Subcutaneous abdominal adipose tissue (tissue), 5 donors: ENCODE measurements at regions not wholly inside any gene's neighbourhood (a gene's known extent, or its start where the extent isn't known, plus 50 kb on each side); places are given as distances from the start of the nearest gene placed in this dataset.

Experiments used
- H3K27ac ChIP-seq: one replicate; pipeline ENCODE4 v1.7.0; 2013; ENCODE audit warnings: low read depth, mild to moderate bottlenecking, inconsistent platforms, low read length, moderate library complexity
- H3K27me3 ChIP-seq, 5 donors: one replicate each; pipeline ENCODE4 v1.7.0; 2013; ENCODE audit warnings: low read length in 5 of 5, inconsistent platforms in 1 of 5; ENCODE audit not compliant: control insufficient read depth in 5 of 5, insufficient read depth in 4 of 5
- H3K36me3 ChIP-seq, 5 donors: one replicate each; pipeline ENCODE4 v1.7.0; 2013; ENCODE audit warnings: low read length in 5 of 5; ENCODE audit not compliant: control insufficient read depth in 5 of 5, insufficient read depth in 5 of 5
- H3K4me1 ChIP-seq, 5 donors: one replicate each; pipeline ENCODE4 v1.7.0; 2013; ENCODE audit warnings: low read length in 5 of 5, mild to moderate bottlenecking in 3 of 5, moderate library complexity in 1 of 5; ENCODE audit not compliant: control insufficient read depth in 5 of 5, insufficient read depth in 5 of 5
- H3K4me3 ChIP-seq, 5 donors: one replicate each; pipeline ENCODE4 v1.7.0; 2013; ENCODE audit warnings: low read length in 5 of 5, low read depth in 1 of 5
- H3K9ac ChIP-seq, 5 donors: one replicate each; pipeline ENCODE4 v1.7.0; 2013; ENCODE audit warnings: low read length in 5 of 5, mild to moderate bottlenecking in 4 of 5, moderate library complexity in 3 of 5
- H3K9me3 ChIP-seq, 5 donors: one replicate each; pipeline ENCODE4 v1.7.0; 2013; ENCODE audit warnings: low read length in 5 of 5; ENCODE audit not compliant: control insufficient read depth in 5 of 5
- donor health status: healthy.
- donor health status: healthy.
- donor health status: healthy.
- donor health status: healthy.
- donor health status: healthy.

GRCh38 chr21:39105836-39106235 is 77.4 kb downstream of the PSMG1 start:
- Histone ChIP-seq H3K4me1 (peaks cover 0 to 7% (median 3%) of the 10 kb centered on the region in 5 donors), H3K27ac (no peak overlapping the region), H3K36me3 (no peaks in the 10 kb centered on the region), H3K27me3 (peaks cover 0 to 4% (median 0%) of the 10 kb centered on the region in 5 donors), H3K9ac (no peak overlapping the region), H3K4me3 (no peak overlapping the region), H3K9me3 (no peaks in the 10 kb centered on the region)

GRCh38 chr21:39105341-39105765 is 77.9 kb downstream of the PSMG1 start:
- Histone ChIP-seq H3K27ac (no peak overlapping the region), H3K4me3 (no peak overlapping the region), H3K9ac (no peak overlapping the region), H3K9me3 (no peaks in the 10 kb centered on the region), H3K27me3 (peaks cover 0 to 4% (median 0%) of the 10 kb centered on the region in 5 donors), H3K4me1 (peaks cover 0 to 7% (median 3%) of the 10 kb centered on the region in 5 donors), H3K36me3 (no peaks in the 10 kb centered on the region)

- no peaks in the 10 kb centered on the region for H3K36me3 ChIP-seq
- H3K4me3 ChIP-seq = no peak overlapping the region
- H3K27me3 ChIP-seq = peaks cover 0 to 4% (median 0%) of the 10 kb centered on the region in 5 donors
- H3K27ac ChIP-seq = no peak overlapping the region
- H3K9ac ChIP-seq = no peak overlapping the region
- no peaks in the 10 kb centered on the region for H3K9me3 ChIP-seq
- H3K4me1 ChIP-seq = peaks cover 0 to 7% (median 3%) of the 10 kb centered on the region in 5 donors
These were observed 78.3 kb downstream of the PSMG1 start for GRCh38 chr21:39104911-39105310.

- no peaks in the 10 kb centered on the region for H3K9me3 ChIP-seq
These were observed 79.6 kb downstream of the PSMG1 start for GRCh38 chr21:39103689-39104088.

GRCh38 chr21:39099859-39100258 is 83.4 kb downstream of the PSMG1 start:
- no peak overlapping the region for H3K4me3 ChIP-seq
- no peak overlapping the region for H3K27ac ChIP-seq
- H3K9me3 ChIP-seq = no peaks in the 10 kb centered on the region
- peaks cover 8 to 42% (median 25%) of the 10 kb centered on the region in 5 donors for H3K4me1 ChIP-seq
- no peak overlapping the region for H3K9ac ChIP-seq
- no peaks in the 10 kb centered on the region for H3K27me3 ChIP-seq
- H3K36me3 ChIP-seq = no peaks in the 10 kb centered on the region

More at GRCh38 chr21:39103689-39104088, 79.6 kb downstream of the PSMG1 start:
- Histone ChIP-seq H3K27me3 (no peaks in the 10 kb centered on the region), H3K4me1 (peaks cover 0 to 9% (median 3%) of the 10 kb centered on the region in 5 donors), H3K4me3 (no peak overlapping the region), H3K9ac (no peak overlapping the region), H3K36me3 (no peaks in the 10 kb centered on the region), H3K27ac (no peak overlapping the region)

- no peaks in the 10 kb centered on the region for H3K27me3 ChIP-seq
- H3K27ac ChIP-seq = no peak overlapping the region
- no peaks in the 10 kb centered on the region for H3K9me3 ChIP-seq
- no peaks in the 10 kb centered on the region for H3K36me3 ChIP-seq
- H3K9ac ChIP-seq = no peak overlapping the region
- peaks cover 10 to 47% (median 28%) of the 10 kb centered on the region in 5 donors for H3K4me1 ChIP-seq
- no peak overlapping the region for H3K4me3 ChIP-seq
These were observed 84.5 kb downstream of the PSMG1 start for GRCh38 chr21:39098696-39099200.

- Histone ChIP-seq H3K9me3 (no peaks in the 10 kb centered on the region), H3K4me1 (peaks cover 10 to 54% (median 34%) of the 10 kb centered on the region in 5 donors), H3K36me3 (no peaks in the 10 kb centered on the region), H3K4me3 (no peak overlapping the region), H3K27ac (no peak overlapping the region), H3K27me3 (no peaks in the 10 kb centered on the region), H3K9ac (no peak overlapping the region)
These were observed 85.3 kb downstream of the PSMG1 start for GRCh38 chr21:39097981-39098380.

- Histone ChIP-seq H3K27me3 (no peaks in the 10 kb centered on the region), H3K4me3 (no peak overlapping the region), H3K9me3 (no peaks in the 10 kb centered on the region), H3K9ac (no peak overlapping the region), H3K4me1 (peaks cover 10 to 54% (median 34%) of the 10 kb centered on the region in 5 donors), H3K27ac (no peak overlapping the region), H3K36me3 (no peaks in the 10 kb centered on the region)
These were observed 85.9 kb downstream of the PSMG1 start for GRCh38 chr21:39097335-39097861.

GRCh38 chr21:39096754-39097153 is 86.5 kb downstream of the PSMG1 start:
- no peaks in the 10 kb centered on the region for H3K9me3 ChIP-seq
- H3K27me3 ChIP-seq = no peaks in the 10 kb centered on the region
- peaks cover 10 to 54% (median 34%) of the 10 kb centered on the region in 5 donors for H3K4me1 ChIP-seq
- H3K36me3 ChIP-seq = no peaks in the 10 kb centered on the region
- H3K27ac ChIP-seq = no peak overlapping the region
- no peak overlapping the region for H3K4me3 ChIP-seq
- no peak overlapping the region for H3K9ac ChIP-seq

GRCh38 chr21:39095681-39096080 is 87.6 kb downstream of the PSMG1 start:
- Histone ChIP-seq H3K9me3 (no peaks in the 10 kb centered on the region), H3K9ac (no peak overlapping the region), H3K4me1 (peaks cover 10 to 54% (median 34%) of the 10 kb centered on the region in 5 donors), H3K36me3 (no peaks in the 10 kb centered on the region), H3K27me3 (no peaks in the 10 kb centered on the region), H3K27ac (no peak overlapping the region), H3K4me3 (peak overlapping the region in 1 of 5 donors; percentile 7)
